NCI-H1048 (cell line): ENCODE measurements at regions not wholly inside any gene's neighbourhood (a gene's known extent, or its start where the extent isn't known, plus 50 kb on each side); places are given as distances from the start of the nearest gene placed in this dataset.
A peak's percentile ranks its signal among the peaks of the same experiment; 100 is the strongest.
"Not testable (repeated sequence)": the region's sequence is repeated elsewhere in the genome, so short reads cannot be mapped to it uniquely, and the experiment has no call there.

Source experiments
- DNase-seq: peaks from one replicate; lab custom pipeline; 2025; lab: John Stamatoyannopoulos, UW

DNA sequence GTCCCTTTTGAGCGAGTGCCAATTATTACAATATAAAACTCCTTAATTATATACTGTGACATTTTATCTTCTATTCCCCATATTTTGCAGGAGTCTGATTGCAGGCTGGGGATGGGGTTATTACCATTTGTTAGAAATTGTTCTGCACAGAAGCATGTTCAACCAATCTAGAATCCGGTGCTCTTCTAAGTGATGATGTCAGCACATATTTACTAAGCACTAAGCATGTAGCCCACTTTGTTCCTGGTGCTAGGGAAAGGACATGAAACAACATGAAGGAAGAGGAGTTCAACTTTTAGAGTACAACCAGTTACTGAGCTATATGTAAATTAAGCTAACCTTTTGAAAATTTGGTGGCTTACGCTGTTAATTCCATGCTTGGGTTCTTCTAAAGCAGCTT is 52.8 kb upstream of the IL1RAPL2 start:
- DNase-seq = no peak

DNA sequence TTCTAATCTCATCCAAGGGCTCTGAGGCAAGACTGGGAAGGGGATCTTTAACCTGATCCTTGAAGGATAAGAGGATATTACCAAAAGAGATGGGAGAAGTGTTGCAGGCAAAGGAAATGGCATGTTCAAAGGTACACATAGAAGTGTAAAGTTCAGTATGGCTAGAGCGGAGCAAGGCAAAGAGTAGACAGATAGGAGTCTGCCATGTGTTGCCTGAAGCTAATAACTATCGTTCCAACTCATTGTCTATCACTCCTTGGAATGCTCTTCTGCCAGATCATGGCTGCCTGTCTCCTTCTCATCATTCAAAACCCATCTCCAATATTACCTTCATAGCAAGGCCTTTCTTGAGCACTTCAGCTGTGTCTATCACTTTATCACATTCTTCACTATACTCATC is 55.2 kb upstream of the IL1RAPL2 start:
- no peak for DNase-seq

DNA sequence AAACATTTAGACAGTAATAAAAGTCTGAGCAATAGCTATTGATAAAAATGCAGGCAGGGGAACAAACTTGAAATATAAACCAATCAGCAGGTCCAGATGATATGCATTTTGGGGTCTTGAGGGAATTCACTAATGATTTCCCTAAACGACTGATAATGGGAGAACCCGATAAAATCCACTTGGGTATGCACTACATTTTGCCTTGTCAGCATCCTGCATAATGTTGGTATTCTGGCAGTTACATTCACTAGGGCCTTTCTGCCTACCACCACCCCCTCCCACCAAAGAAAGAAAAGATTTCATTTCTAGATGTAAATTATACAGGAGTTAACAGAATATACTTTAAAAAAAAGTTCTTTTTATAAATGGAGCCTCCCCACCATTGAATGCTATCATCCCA is 63.5 kb upstream of the IL1RAPL2 start:
- no peak for DNase-seq

DNA sequence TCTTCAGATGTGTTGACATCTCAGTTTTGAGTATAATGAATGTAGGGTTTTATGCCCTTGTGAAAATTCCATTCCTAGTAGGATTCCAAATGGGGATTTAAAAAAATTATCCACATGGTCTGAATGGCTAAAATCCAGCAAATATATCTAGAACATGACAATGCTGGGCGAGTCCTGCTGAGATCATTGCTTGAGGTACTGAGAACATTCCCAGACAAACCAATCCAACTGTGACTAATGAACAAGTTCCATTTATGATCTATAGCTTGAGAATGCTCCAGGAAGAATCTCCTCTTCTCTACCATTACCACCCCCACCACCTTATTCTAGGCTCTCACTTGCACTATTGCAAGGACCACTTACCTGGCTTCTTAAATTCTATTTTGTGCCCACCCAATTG is 77.2 kb upstream of the IL1RAPL2 start:
- no peak for DNase-seq

DNA sequence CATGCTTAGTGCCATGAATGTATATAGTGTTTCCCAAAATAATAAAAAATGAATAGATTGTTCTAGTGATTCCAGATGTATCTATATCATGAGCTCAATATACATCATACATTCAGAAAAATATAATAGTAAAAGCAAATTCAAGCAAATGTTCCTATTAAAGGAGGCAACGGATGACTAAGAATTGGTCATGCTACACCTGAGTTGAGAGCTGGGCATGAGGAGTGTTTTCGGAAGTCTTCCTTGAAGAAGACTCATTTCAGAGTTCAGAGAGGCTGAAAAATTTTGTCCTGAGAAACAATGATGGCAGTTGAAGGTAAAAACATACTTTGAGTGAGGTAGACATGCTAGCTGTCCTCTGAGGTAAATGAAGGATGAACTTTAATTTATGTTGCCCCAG is 79.3 kb upstream of the IL1RAPL2 start:
- DNase-seq = no peak

DNA sequence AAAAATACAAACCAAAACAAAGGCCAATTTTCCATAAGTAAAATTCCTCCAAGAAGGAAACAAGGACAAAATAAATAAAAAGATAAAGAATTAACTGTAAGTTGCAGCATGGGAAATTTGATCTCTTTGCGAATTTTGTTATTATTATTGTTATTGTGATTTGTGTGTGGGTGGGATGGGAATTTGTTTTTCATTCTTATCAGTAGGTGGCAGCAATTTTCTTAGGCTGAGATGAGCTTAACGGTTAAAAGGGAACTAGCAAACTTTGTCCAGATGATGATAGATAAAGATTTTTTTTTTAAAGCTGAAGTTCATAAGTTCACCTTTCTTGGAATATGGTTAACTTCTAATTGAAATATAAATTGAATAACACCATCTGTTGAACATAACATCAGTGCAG is 83.2 kb upstream of the IL1RAPL2 start:
- DNase-seq = no peak

DNA sequence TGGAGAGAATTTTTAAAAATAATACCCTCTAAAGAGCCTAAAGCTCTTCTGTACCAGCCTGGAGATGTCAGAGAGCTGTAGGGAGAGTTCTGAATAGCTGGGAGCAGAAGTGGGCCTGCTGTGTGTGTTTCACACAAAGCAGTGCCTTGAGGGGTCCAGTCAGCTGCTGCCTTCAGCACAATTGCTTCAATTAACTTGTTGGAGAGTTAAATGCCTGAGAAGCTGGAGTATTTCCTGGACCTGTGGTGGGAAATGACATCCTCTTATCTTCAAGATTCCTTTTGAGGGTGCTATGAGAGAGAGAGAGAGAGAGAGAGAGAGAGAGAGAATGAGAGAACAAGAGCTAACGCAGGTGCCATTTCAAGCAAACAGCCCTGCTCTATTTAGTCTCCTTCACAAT is 96.2 kb upstream of the IL1RAPL2 start:
- DNase-seq = no peak

DNA sequence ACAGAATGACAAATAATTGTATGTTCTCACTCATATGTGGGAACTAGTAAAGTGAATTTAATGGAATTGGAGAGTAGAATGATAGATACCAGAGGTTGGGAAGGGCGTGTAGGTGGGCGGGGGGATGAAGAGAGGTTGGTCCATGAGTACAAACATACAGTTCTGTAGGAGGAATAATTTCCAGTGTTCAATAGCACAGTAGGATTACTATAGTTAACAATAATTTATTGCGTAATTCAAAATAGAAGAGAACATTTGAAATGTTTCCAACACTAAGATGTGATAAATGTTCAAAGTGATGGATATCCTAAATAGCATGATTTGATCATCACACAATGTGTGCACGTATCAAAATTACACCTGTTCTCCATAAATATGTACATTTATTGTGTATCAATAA is 106.2 kb upstream of the IL1RAPL2 start:
- DNase-seq = no peak

DNA sequence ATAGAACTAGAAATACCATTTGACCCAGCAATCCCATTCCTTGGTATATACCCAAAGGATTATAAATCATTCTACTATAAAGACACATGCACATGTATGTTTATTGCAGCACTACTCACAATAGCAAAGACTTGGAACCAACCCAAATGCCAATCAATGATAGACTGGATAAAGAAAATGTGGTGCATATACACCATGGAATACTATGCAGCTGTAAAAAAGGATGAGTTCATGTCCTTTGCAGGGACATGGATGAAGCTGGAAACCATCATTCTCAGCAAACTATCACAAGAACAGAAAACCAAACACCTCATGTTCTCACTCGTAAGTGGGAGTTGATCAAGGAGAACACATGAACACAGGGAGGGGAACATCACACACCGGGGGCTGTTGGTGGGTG is 108.9 kb upstream of the IL1RAPL2 start:
- not testable (repeated sequence) for DNase-seq

DNA sequence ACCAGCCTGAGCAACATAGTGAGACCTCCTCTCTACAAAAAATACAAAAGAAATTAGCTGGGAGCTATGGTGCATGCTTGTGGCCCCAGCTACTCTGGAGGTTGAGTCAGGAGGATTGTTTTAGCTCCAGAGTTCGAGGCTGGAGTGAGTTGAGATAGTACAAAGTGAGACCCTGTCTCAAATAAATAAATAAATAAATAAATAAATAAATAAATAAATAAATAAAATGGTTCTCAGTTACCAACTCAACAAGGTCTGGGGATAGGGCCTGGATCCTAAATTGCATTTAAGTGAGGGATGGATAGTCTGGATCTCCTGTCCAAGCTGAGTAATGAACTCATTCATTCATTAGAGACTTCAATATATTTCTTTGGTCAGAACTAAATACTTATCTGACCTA is 115.7 kb upstream of the IL1RAPL2 start:
- DNase-seq = no peak

DNA sequence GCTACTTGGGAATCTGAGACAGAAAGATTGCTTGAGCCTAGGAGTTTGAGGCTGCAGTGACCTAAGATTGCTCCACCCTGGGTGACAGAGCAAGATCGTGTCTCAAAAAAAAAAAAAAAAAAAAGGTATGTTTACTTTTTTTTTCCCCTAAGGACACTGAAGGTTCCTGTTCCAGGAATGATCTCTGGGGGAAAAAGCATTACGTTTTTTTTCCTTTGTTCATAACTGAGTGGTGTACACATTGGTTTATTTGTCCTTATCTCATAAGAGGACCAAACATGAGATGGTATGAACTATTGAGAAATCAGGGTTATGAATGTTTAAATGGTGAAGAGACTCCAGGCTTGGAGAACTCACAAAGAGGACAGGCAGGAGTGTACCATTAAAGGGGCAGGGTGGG is 120.4 kb upstream of the IL1RAPL2 start:
- no peak for DNase-seq

DNA sequence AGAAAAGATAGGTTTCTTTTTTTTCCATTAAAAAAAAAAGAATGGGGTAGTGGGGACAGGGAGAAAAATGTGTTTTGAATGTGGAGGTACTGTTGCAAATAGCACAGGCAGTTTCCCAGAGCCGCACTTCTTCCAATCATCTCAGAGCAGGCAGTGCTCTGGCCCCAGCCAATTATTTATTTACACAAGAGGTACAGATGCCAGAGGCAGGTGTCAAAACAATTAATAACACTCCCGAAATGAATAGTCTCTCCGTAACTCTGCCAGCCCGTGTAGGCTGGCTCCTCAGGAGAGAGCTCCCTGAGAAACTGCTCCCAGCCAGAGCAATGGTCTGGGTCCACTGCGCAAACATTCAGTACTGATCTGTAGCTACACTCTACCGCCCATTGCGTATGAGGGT is 130.8 kb upstream of the IL1RAPL2 start:
- no peak for DNase-seq

DNA sequence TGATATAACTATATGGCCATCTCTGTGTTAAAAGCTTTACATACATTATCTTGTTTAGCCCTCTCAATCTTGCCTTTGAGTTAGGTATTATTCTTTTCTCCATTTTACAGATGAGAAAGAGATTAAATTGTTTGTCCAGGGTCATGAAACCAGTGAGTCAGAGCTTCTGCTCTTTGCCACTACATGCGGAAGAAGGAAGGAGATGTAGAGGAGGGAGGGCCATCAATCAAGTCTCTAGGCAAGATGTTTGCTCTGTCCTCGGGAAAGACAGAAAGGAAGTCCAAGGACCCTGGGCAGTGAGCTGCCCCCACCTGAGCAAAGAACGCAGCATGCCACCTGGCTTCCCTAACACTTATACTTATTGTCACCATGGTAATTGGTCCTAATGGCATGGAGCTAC is 133.7 kb upstream of the IL1RAPL2 start:
- DNase-seq = no peak

DNA sequence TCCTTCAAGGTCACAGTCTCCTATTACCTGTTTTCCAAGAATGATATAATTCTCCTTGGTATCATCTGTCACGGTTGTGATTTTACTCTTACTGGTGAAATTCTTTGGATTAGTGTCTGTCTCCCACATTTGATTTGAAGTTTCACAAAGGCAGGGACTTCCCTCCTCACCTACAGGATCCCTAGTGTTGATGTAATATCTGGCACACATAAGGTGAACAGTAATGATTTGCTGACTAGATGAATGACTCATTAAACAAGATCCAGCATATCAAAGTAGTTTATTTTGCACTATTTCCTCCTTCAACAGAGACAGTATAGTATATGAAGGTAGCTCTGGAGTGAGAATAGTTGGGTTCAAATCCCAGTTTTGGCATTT is 135.3 kb upstream of the IL1RAPL2 start:
- no peak for DNase-seq

DNA sequence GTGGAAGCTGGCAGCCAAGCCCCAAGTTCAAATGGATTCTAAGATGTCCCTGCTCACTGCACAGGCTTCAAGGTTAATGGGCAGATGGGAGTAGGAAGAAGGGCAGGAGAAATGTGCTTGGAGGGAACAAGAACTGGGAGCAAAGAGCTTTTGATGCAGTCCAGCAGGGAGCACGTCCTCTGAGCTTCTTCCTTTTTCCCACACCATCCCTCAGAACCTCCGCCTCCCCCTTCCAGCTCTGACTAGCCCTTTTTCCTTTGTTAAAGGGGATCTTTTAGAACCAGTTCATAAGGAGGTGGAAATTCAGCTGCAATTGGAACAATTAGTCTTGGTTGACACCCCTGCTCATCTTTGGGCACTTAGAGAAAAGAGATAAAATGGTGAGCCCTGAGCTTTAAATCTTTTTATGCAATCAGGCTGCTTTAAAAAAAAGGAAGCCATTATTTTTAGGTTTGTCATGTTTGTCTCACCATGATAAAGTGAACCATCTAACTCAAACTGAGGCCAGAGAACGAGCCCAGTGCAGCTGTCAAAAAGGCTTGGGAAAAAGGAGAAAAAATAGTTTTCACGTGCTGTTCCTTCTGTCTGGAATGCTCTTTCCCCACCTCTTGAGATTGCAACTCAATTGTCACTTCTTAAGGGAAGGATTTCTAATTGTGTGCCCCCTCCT is 135.8 kb upstream of the IL1RAPL2 start:
- no peak for DNase-seq

DNA sequence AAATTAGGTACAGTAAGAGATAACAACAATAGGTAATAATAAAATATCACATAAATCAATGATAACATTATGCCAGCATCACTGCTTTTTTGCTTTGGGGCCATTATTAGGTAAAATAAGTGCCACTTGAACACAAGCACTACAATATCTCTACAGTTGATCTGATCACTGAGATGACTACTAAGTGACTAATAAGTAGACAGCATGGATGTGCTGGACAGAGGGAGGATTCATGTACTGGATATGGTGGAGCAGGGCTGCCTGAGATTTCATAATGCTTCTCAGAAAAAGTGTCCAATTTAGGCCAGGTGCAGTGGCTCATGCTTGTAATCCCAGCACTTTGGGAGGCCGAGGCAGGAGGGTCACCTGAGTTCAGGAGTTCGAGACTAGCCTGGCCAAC is 137.8 kb upstream of the IL1RAPL2 start:
- DNase-seq = no peak

DNA sequence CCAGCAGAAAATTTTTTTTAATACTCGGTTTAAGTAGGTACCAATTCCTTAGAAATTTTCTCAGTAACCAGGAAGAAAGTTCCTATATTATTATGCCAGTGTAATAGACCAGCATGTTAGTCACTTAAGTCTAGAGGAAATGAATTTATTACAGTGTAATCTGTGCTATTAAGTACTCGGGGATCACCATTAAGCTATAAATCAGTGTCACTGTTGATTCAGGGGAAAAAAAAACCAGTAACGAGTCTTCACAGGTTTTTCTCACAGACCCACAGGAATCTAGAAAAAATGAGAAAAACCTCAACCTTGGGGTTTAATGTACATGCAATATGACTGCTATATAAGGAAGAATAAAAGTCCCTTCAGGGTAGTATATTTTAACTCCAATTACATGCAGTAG is 138.3 kb upstream of the IL1RAPL2 start:
- no peak for DNase-seq

DNA sequence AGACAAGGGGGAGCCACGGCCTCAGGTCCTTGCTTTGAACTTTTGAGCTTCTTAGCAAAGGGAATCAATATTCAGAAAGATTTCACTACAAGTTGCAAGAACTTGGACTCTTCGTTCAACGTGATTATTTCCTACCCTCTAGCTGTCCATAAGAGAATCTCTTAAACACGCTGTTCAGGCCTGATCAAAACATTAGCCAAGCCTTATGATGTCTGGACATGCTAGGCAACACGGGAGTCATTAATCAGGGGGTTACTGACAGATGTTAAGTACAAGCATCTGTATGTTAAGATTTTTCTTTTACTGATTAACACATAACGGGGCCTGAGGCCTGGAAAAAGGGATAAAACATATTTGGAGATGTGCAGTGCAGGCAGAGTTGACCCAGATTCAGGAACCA is 138.9 kb upstream of the IL1RAPL2 start:
- DNase-seq = no peak

DNA sequence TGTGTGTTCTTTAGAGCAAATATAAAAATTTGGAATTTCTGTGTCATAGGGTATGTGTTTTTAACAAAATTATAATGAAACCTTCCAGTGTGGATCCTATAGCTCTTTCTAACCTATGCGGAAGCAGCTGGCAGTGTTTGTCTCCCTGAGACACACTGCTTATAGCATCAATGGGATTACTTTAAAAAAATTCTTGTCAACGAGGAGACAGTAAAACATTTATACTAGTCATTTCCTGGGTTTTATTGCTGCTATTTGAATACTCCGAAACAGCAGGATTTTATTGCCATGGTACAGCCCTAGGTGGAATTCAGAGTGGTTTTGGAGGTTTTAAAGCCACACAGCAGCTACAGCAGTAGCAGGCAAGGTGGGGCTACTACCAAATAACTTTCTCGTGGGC is 145.1 kb upstream of the IL1RAPL2 start:
- DNase-seq = peak; percentile 11

DNA sequence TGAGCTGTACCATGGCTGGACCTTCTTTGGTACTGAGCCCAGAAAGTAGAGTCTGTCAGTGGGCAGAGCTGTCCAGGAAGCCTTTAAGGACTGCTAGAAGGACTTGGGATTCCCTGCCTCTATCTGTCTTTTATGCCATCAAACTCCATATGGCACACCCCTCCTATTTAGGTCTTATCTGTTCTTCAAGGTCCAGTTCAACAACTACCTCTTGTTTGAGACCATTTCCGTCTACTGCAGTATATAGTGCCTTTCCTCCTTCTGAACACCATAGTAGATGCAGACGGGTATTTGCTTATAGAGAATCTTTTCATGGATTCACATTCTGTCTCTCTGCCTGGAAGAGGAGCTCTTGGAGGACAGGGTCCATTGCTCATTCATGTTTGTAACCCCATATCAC is 146.1 kb upstream of the IL1RAPL2 start:
- DNase-seq = no peak

DNA sequence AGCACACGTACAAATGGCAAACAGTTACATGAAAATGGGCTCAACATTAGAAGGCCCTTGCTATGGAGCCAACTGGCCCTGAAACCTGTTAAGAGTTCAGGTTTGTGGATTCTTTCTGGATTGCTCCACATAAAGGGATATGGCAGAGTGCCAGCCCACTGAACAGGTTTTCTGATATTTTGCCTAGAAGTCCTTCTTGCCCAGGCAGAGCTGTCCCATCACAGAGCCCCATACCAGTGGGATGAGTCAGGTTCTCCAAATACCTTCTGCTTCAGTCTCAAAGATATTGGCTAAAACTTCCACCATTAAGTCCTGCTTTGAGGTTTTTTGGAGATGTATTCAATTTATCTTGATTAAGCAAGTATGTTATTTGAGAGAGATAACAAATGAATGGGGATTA is 146.8 kb upstream of the IL1RAPL2 start:
- no peak for DNase-seq

DNA sequence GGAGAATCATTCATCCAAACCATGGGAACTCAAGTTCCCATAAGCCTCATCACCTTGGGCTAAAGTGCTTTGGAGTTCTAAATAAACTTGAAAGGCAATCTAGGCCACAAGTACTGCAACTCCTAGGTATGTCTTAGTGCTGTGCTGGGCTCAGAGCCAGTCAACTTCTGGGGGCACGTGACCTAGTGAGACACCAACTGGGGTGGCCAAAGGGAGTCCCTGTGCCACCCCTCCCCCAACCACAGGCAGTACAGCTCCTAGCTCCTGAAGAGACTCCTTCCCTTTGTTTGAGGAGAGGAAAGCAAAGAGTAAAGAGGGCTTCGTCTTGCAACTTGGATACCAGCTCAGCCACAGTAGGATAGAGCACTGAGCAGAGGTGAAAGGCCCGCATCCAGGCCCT is 154.2 kb upstream of the IL1RAPL2 start:
- DNase-seq = no peak

DNA sequence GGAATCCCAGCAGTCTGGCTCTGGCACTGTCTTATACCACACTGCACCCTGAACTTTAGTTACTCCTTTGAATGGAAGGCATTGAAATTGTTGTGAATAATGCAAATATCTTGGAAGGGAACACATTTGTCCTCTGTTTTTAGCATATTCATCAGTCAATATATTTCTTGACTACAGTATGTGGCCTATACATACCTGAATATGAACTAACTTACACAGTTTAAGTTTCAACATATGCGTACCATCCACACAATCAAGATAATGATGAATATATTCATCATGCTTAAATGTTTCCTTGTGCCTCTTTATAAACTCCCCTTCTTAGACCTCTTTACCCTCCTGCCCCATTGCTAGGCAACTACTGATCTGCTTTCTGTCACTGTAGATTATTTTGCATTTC is 145.7 kb upstream of the ESX1 start:
- DNase-seq = no peak

DNA sequence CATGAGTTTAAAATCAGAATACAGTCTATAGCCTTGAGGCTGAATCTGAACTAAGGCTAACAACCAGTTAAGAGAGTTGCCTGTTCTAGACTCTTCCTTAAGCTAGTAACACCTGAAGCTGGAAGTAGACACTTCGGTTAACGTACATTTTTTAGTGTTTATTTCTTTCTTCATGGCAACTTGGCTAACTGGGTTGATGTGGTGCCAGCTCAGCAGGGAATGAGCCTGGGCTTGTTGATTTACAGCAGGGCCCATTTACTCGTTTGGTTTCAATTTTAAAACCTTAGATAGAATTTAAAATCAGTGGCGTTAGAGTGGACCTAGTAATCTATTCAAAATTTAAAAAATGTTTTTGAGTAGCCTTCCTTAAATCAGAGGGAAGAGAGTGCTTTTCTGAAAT is 137.6 kb upstream of the ESX1 start:
- no peak for DNase-seq

DNA sequence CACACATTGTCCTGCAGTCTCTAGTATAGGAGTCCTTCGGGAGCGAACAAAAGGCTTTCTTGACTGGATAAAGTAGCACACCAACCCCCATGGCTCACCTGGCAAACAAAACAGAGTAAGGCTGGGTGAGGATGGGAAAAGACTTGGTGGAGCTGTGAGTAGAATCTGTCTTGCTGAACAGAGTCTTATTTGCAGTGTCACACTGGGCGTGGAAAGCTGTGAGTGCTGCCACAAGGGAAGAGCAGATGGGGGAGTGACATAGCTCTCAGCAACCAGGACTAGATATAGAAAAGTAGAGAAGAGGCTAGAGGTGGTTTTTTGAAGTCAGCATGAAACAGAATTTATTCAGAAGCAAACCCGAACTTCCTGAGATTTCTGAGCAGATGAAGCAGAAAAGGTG is 137.2 kb upstream of the ESX1 start:
- DNase-seq = no peak
